ENCODE measurements at regions not wholly inside any gene's neighbourhood (a gene's known extent, or its start where the extent isn't known, plus 50 kb on each side); places are given as distances from the start of the nearest gene placed in this dataset.
"Not testable (repeated sequence)": the region's sequence is repeated elsewhere in the genome, so short reads cannot be mapped to it uniquely, and the experiment has no call there.

GRCh38 chr15:84397066-84397465 is 161.5 kb downstream of the GOLGA6L4 start:
- 86% methylated on average over 15 of the region's 18 CpGs for WGBS
- H3K9me3 ChIP-seq (ENCODE audit: control insufficient read depth, low read length); H3K27me3 ChIP-seq (ENCODE audit: control insufficient read depth, insufficient read depth); H3K4me1 ChIP-seq (ENCODE audit: control insufficient read depth, insufficient read depth, low read length); H3K4me3 ChIP-seq (ENCODE audit: low read length); H3K27ac ChIP-seq (ENCODE audit: low read length); intact Hi-C loops (cut with DNase I); ATAC-seq: not testable (repeated sequence)
- peak in 1 of 3 donors; percentile 34 for DNase-seq

DNA sequence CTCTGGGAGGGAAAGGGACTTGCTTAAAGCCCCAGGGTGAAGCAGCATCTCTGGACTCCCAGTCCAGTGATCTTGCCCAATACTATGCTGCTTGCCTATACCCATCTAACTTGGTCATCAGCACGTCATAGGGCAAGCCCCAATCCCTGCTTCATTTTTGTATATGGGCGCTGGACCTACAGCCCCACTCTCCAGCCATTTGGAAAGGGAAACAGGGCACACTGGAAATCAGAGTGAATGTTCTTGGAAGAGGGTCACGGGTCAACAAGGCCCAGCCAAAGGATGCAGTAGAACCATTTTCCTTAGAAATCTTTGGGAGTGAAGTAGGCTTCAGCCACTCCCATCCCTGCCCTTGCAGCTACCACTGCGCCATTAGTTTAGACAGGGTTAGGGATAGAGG is 162.5 kb downstream of the GOLGA6L4 start:
- WGBS = 90% methylated on average over 4 of the region's 4 CpGs
- intact Hi-C loops (cut with DNase I); ATAC-seq; H3K4me1 ChIP-seq (ENCODE audit: control insufficient read depth, insufficient read depth, low read length); H3K9me3 ChIP-seq (ENCODE audit: control insufficient read depth, low read length); H3K27me3 ChIP-seq (ENCODE audit: control insufficient read depth, insufficient read depth); H3K27ac ChIP-seq (ENCODE audit: low read length); DNase-seq; H3K4me3 ChIP-seq (ENCODE audit: low read length): not testable (repeated sequence)

DNA sequence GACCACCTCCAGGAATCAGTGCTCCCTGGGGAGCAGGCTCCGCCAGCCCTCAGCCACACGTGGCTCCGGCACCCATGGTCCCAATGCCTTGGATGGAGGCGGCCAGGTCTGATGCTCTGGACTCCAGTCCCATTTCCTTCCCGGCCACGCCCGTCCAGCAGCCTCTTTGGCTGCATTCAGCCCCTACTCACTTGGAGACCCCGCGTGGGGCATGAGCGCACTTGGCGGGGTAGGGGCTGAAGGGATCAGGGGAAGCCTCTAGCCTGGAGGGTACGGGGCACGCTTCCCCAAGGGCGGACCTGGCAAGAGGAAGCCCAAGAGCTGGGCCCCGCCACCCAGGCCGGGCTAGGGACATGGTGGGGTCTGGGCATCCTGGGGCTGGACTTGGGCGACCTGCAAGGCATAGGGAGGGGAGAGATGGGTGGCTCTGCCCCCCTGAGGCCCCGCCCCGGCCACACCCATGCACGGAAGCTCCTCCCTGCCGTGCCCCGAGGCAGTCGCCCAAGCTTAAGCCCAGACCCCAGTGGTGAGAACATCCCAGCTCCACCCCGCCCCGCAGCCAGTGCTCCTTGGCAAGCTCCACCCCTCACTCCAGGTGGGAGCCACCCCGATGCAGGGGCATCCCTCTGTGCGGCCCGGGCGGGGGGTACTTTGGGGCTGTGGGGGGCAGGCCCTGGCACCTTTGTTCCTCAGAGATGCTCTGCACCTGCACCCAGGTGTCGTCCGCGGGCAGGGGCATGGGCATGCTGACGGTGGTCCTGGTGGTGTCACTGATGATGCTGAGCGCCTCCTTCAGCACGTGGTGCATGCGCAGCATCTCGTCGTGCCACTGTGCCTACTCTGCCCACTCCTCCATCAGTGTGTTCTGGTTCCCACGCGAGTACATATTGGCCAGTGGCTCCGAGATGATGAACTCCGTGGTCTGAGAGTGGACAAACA is 163.5 kb downstream of the GOLGA6L4 start:
- 89% methylated on average over 41 of the region's 42 CpGs for WGBS
- ATAC-seq (peak; percentile 33 to 44), DNase-seq (peak in 2 of 3 donors; percentile 49 to 63)
- intact Hi-C loops (cut with DNase I) = no loop called here
- no peaks in the 10 kb centered on the region for H3K9me3 ChIP-seq (ENCODE audit: control insufficient read depth, low read length)
- no peak overlapping the region for H3K4me3 ChIP-seq (ENCODE audit: low read length)
- no peak overlapping the region for H3K27ac ChIP-seq (ENCODE audit: low read length)
- no peaks in the 10 kb centered on the region for H3K4me1 ChIP-seq (ENCODE audit: control insufficient read depth, insufficient read depth, low read length)
- no peaks in the 10 kb centered on the region for H3K27me3 ChIP-seq (ENCODE audit: control insufficient read depth, insufficient read depth)

DNA sequence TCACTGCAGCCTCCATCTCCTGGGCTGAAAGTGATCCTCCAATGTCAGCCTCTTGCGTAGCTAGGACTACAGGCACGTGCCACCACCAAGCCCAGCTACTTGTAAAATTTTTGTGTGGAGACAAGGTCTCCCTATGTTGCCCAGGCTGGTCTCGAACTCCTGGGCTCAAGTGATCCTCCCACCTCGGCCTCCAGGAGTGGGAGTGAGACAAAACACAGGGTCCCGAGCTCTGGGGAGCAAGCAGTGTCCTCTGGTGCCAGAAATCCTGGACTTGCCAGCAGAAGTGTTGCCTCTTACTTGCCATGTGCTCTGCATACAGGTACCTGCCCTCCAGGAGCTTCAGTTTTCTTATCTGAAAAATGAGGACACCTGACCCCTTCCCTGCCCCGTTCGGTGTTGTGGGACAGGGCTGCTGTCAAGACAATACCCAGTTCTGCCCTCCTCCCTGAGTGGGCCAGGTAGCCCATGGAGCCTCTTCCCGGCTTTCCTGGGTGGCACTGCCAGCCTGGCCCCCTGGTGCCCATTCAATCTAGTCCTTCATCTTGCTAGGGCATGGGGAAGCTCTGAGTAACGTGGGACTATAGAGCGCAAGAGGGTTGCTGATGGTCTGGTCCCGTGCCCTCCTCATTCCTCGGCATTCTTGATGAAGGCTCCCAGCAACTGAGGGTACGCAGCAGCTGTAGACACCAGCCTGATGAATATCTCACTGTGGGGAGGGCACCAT is 164.6 kb downstream of the GOLGA6L4 start:
- H3K4me3 ChIP-seq (ENCODE audit: low read length) = no peak overlapping the region
- DNase-seq (peak in 1 of 3 donors; percentile 22), ATAC-seq (no peak)
- H3K27me3 ChIP-seq (ENCODE audit: control insufficient read depth, insufficient read depth) = no peaks in the 10 kb centered on the region
- H3K9me3 ChIP-seq (ENCODE audit: control insufficient read depth, low read length) = no peaks in the 10 kb centered on the region
- intact Hi-C loops (cut with DNase I) = no loop called here
- no peaks in the 10 kb centered on the region for H3K4me1 ChIP-seq (ENCODE audit: control insufficient read depth, insufficient read depth, low read length)
- 68% methylated on average over 13 of the region's 13 CpGs for WGBS
- H3K27ac ChIP-seq (ENCODE audit: low read length) = no peak overlapping the region

- WGBS = 85% methylated on average over 5 of the region's 5 CpGs
- no peak overlapping the region for H3K4me3 ChIP-seq (ENCODE audit: low read length)
- H3K4me1 ChIP-seq (ENCODE audit: control insufficient read depth, insufficient read depth, low read length) = no peaks in the 10 kb centered on the region
- H3K9me3 ChIP-seq (ENCODE audit: control insufficient read depth, low read length) = no peaks in the 10 kb centered on the region
- ATAC-seq (no peak), DNase-seq (no peak)
- no peaks in the 10 kb centered on the region for H3K27me3 ChIP-seq (ENCODE audit: control insufficient read depth, insufficient read depth)
- H3K27ac ChIP-seq (ENCODE audit: low read length) = no peak overlapping the region
- intact Hi-C loops (cut with DNase I) = no loop called here
Measured at GRCh38 chr15:84400820-84401219, 165.2 kb downstream of the GOLGA6L4 start.

- H3K4me3 ChIP-seq (ENCODE audit: low read length); H3K27me3 ChIP-seq (ENCODE audit: control insufficient read depth, insufficient read depth); ATAC-seq; H3K27ac ChIP-seq (ENCODE audit: low read length); H3K4me1 ChIP-seq (ENCODE audit: control insufficient read depth, insufficient read depth, low read length); intact Hi-C loops (cut with DNase I); H3K9me3 ChIP-seq (ENCODE audit: control insufficient read depth, low read length): not testable (repeated sequence)
- WGBS = 80% methylated on average over 5 of the region's 5 CpGs
- peak in 1 of 3 donors; percentile 42 for DNase-seq
Measured at GRCh38 chr15:84401461-84401860, 165.9 kb downstream of the GOLGA6L4 start.

- H3K27me3 ChIP-seq (ENCODE audit: control insufficient read depth, insufficient read depth); ATAC-seq; H3K9me3 ChIP-seq (ENCODE audit: control insufficient read depth, low read length); H3K27ac ChIP-seq (ENCODE audit: low read length); intact Hi-C loops (cut with DNase I); H3K4me3 ChIP-seq (ENCODE audit: low read length); H3K4me1 ChIP-seq (ENCODE audit: control insufficient read depth, insufficient read depth, low read length): not testable (repeated sequence)
- WGBS = 94% methylated on average over 13 of the region's 14 CpGs
- DNase-seq = peak in 1 of 3 donors; percentile 26
Measured at GRCh38 chr15:84401891-84402840, 166.6 kb downstream of the GOLGA6L4 start.

DNA sequence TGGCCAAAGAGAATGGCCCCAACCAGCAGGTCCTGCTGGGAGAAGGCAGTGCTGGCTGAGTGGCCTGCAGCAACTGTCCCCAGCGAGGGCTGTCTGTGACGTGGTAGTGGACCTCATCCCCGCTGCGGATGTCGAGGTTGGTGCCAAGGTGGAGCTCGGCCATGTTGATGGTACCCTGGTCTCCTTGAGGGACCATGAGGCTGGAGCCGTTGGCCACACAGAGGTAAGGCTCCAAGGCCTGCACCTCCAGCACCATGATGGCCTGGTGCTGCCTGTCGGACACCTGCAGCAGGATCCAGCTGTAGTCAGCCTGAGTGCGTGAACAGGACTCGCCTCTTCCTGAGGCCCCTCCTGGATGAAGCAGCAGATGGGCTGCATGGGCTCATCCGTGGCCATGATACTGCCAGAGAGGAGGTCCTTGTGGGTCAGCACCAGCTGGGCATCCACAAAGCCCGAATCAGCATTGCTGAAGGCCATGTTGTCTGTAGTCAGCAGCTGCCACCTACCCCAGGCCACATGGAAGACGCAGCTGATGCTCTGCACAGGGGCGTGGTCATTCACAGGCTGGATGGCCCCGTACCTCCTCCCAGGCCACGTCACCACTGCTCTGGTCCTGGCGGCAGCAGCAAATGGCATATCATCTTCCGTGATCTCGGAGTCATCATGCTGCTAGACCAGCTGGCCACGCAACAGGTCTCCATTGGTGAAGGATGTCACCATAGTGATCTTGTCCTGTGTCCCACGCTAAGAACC is 167.5 kb downstream of the GOLGA6L4 start:
- 94% methylated on average over 21 of the region's 21 CpGs for WGBS
- no peak overlapping the region for H3K27ac ChIP-seq (ENCODE audit: low read length)
- H3K4me1 ChIP-seq (ENCODE audit: control insufficient read depth, insufficient read depth, low read length) = no peaks in the 10 kb centered on the region
- DNase-seq (peak in 1 of 3 donors; percentile 38), ATAC-seq (no peak)
- H3K4me3 ChIP-seq (ENCODE audit: low read length) = no peak overlapping the region
- intact Hi-C loops (cut with DNase I) = no loop called here
- no peaks in the 10 kb centered on the region for H3K9me3 ChIP-seq (ENCODE audit: control insufficient read depth, low read length)
- no peaks in the 10 kb centered on the region for H3K27me3 ChIP-seq (ENCODE audit: control insufficient read depth, insufficient read depth)

DNA sequence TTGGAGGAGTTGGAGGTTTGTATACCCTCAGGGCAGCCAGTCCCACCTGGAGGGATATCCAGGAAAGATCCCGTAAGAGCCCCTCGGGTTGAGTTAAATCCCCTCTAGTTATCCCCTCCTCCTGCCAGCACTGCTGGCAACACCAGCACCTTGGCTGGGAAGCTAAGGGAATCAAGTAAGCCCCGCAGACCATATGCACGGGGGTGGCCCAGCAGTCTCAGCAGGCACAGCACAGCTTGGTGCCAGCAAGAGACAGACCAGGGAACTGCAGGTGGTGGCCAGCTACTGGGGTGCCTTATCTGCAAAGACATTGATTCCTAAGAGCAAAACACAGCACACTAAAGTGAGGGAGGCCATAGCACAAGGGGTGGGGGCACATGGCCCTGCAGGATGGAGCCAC is 173.8 kb downstream of the GOLGA6L4 start:
- H3K4me1 ChIP-seq (ENCODE audit: control insufficient read depth, insufficient read depth, low read length); DNase-seq; H3K9me3 ChIP-seq (ENCODE audit: control insufficient read depth, low read length); H3K27me3 ChIP-seq (ENCODE audit: control insufficient read depth, insufficient read depth); H3K27ac ChIP-seq (ENCODE audit: low read length); ATAC-seq; H3K4me3 ChIP-seq (ENCODE audit: low read length); intact Hi-C loops (cut with DNase I): not testable (repeated sequence)
- no CpG with 5 or more reads among the region's 4 CpGs for WGBS

- ATAC-seq; H3K27ac ChIP-seq (ENCODE audit: low read length); intact Hi-C loops (cut with DNase I); H3K4me3 ChIP-seq (ENCODE audit: low read length); H3K9me3 ChIP-seq (ENCODE audit: control insufficient read depth, low read length); H3K4me1 ChIP-seq (ENCODE audit: control insufficient read depth, insufficient read depth, low read length); H3K27me3 ChIP-seq (ENCODE audit: control insufficient read depth, insufficient read depth): not testable (repeated sequence)
- WGBS = under 1% methylated on average over 7 of the region's 55 CpGs
- DNase-seq = peak in 1 of 3 donors; percentile 38
Measured at GRCh38 chr15:84421513-84422181, 179.2 kb upstream of the ZSCAN2 start.

All from right cardiac atrium (tissue), 5 donors.